Lower leg skin (tissue), 4 donors: ENCODE measurements at regions not wholly inside any gene's neighbourhood (a gene's known extent, or its start where the extent isn't known, plus 50 kb on each side); places are given as distances from the start of the nearest gene placed in this dataset.
"Not testable (repeated sequence)": the region's sequence is repeated elsewhere in the genome, so short reads cannot be mapped to it uniquely, and the experiment has no call there.

Experiments used
- DNase-seq, 2 donors: peaks; one replicate each; pipeline ENCODE4 v3.0.0-alpha.2; 2019; ENCODE audit warnings: low spot score in 2 of 2
- H3K4me3 ChIP-seq: fragments of 200-600 bp; sonication (generic); 2 replicates; pipeline ENCODE4 v1.5.1; 2017; ENCODE audit warnings: mild to moderate bottlenecking, low read depth; ENCODE audit not compliant: poor library complexity, severe bottlenecking
- POLR2A ChIP-seq, 2 donors: fragments of 450-650 bp; IDR thresholded peaks; one replicate each; pipeline ENCODE4 v1.6.1; 2016 to 2017; ENCODE audit warnings: antibody characterized with exemption in 2 of 2, mild to moderate bottlenecking in 1 of 2, moderate library complexity in 1 of 2
- WGBS, 2 donors: methylation state at CpG; one replicate each; pipeline ENCODE4 v1.1.5; 2018; 5-methylcytosine and 5-hydroxymethylcytosine counted together
- intact Hi-C: fragments of 100-400 bp; cut with DNase I; formaldehyde crosslinking; loops from one replicate; pipeline ENCODE4 v1.15.0; 2023; ENCODE audit warnings: low total_unique reads
- TF ChIP-seq, protein P1 (sequence below), 3 donors: fragments of 450-650 bp; IDR thresholded peaks; one replicate each; pipeline ENCODE4 v1.5.1; 2016; ENCODE audit warnings: antibody characterized with exemption in 3 of 3, mild to moderate bottlenecking in 3 of 3, moderate library complexity in 2 of 3

- 54 to 69% methylated on average over 1 of the region's 1 CpG for WGBS, 2 donors
- no peak for DNase-seq
- TF ChIP-seq, protein P1, sequence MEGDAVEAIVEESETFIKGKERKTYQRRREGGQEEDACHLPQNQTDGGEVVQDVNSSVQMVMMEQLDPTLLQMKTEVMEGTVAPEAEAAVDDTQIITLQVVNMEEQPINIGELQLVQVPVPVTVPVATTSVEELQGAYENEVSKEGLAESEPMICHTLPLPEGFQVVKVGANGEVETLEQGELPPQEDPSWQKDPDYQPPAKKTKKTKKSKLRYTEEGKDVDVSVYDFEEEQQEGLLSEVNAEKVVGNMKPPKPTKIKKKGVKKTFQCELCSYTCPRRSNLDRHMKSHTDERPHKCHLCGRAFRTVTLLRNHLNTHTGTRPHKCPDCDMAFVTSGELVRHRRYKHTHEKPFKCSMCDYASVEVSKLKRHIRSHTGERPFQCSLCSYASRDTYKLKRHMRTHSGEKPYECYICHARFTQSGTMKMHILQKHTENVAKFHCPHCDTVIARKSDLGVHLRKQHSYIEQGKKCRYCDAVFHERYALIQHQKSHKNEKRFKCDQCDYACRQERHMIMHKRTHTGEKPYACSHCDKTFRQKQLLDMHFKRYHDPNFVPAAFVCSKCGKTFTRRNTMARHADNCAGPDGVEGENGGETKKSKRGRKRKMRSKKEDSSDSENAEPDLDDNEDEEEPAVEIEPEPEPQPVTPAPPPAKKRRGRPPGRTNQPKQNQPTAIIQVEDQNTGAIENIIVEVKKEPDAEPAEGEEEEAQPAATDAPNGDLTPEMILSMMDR (IDR thresholded peaks at IDR 0.05), result no peak
- no peak for TF ChIP-seq POLR2A (IDR thresholded peaks at IDR 0.05)
- intact Hi-C loops, result no loop called here
- no peak overlapping the region for H3K4me3 ChIP-seq
Measured at GRCh38 chr4:1589098-1589497, 95.0 kb downstream of the FAM53A start.

GRCh38 chr4:1588306-1588705, 95.8 kb downstream of the FAM53A start:
- intact Hi-C loops, result no loop called here
- no peak overlapping the region for H3K4me3 ChIP-seq
- TF ChIP-seq, protein P1 (IDR thresholded peaks at IDR 0.05), result no peak
- TF ChIP-seq POLR2A (IDR thresholded peaks at IDR 0.05), result no peak
- DNase-seq, result peak in 1 of 2 donors; percentile 70
- WGBS, 2 donors, result 77 to 86% methylated on average over 5 of the region's 5 CpGs

DNA sequence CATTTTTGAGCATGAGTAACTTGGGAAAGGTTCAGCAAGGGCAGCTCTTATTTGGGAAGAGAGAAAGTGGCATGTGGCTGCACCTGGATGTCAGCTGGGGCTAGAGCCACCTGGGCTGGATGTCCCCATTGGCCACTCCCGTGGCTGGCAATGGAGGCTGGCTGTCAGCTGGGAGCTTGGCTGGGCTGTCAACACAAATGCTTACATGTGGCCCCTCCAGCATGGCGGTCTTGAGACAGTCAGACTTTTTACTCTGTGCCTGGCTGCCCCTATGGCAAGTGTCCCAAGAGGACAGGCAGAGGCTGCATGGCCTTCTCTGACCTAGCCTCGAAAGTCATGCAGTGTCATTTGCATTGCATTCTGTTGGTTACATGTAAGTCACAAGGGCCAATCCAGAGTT, 99.6 kb downstream of the FAM53A start:
- no peak overlapping the region for H3K4me3 ChIP-seq
- TF ChIP-seq POLR2A (IDR thresholded peaks at IDR 0.05), result no peak
- TF ChIP-seq, protein P1 (IDR thresholded peaks at IDR 0.05), result no peak
- intact Hi-C loops, result no loop called here
- 50 to 57% methylated on average over 3 of the region's 3 CpGs for WGBS, 2 donors
- peak in 1 of 2 donors; percentile 81 for DNase-seq

DNA sequence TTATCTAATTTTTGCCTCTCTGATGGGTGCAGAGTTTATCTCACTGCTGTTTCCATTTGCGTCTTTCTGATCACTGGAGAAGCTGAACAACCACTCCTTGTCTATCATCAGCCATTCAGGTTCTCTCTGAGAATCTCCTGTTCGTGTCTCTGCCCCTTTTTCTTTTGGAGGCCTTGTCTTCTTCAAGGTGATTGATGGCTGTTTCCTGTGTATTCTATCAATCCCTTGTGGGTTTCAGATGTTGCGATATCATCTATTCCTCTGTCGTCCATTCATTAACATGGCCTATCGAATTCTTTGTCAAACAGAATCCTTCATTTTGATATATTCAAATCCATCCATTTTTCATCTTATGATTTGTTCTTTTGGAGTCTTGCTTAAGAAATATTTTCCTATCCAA, 100.3 kb downstream of the FAM53A start:
- H3K4me3 ChIP-seq, result no peak overlapping the region
- intact Hi-C loops, result no loop called here
- TF ChIP-seq POLR2A (IDR thresholded peaks at IDR 0.05), result no peak
- TF ChIP-seq, protein P1 (IDR thresholded peaks at IDR 0.05), result no peak
- no peak for DNase-seq
- WGBS, 2 donors, result 80 to 81% methylated on average over 5 of the region's 5 CpGs

- no peak overlapping the region for H3K4me3 ChIP-seq
- intact Hi-C loops, result no loop called here
- no peak for TF ChIP-seq POLR2A (IDR thresholded peaks at IDR 0.05)
- TF ChIP-seq, protein P1 (IDR thresholded peaks at IDR 0.05), result no peak
- WGBS, 2 donors, result 84 to 87% methylated on average over 15 of the region's 15 CpGs
- DNase-seq, result peak in 1 of 2 donors; percentile 77
Measured at GRCh38 chr4:1583051-1583785, 100.9 kb downstream of the FAM53A start.

- H3K4me3 ChIP-seq, result no peak overlapping the region
- intact Hi-C loops, result no loop called here
- no peak for DNase-seq
- TF ChIP-seq POLR2A (IDR thresholded peaks at IDR 0.05), result no peak
- TF ChIP-seq, protein P1 (IDR thresholded peaks at IDR 0.05), result no peak
- WGBS, 2 donors, result 53 to 70% methylated on average over 12 to 15 of the region's 15 CpGs
Measured at GRCh38 chr4:1582227-1582626, 101.9 kb downstream of the FAM53A start.

DNA sequence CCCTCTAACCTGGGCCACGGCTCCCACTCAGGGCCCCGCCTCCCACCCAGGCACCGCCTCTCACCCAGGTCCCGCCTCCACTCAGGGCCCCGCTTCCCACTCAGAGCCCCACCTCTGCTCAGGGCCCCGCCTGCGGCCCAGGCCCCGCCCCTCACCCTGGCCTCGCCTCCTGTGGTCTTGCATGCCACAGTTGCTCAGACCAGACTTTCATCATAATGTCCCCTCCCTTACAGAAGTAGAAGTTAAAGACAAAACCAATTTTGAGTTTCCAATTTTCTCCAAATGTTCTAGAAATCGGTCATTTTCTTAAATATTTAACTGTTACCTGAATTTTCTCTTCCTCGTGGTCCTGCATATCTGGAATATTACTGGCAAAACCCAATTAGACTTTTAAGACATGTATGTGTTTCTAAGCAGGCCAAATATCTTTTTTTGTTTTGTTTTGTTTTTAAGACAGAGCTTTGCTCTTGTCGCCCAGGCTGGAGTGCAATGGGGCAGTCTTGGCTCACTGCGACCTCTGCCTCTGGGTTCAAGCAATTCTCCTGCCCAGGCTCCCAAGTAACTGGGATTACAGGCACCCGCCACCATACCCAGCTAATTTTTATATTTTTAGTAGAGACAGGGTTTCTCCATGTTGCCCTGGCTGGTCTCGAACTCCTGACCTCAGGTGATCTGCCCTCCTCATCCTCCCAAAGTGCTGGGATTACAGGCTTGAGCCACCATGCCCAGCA, 102.8 kb downstream of the FAM53A start:
- WGBS, 2 donors, result 28 to 31% methylated on average over 11 to 13 of the region's 15 CpGs

DNA sequence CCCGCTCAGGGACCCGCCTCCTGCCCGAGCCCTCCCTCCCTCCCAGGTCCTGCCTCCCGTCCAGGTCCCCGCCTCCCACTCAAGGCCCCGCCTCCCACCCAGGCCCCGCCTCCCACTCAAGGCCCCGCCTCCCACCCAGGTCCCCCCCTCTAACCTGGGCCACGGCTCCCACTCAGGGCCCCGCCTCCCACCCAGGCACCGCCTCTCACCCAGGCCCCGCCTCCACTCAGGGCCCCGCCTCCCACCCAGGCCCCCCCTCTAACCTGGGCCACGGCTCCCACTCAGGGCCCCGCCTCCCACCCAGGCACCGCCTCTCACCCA, 103.5 kb downstream of the FAM53A start:
- DNase-seq, intact Hi-C loops, H3K4me3 ChIP-seq: not testable (repeated sequence)
- WGBS, 2 donors, result 0% methylated on average over 1 of the region's 16 CpGs

More for the DNA sequence above, 102.8 kb downstream of the FAM53A start:
- DNase-seq, result peak; percentile 94 to 99
- H3K4me3 ChIP-seq, intact Hi-C loops: not testable (repeated sequence)
